ENCODE measurements at regions not wholly inside any gene's neighbourhood (a gene's known extent, or its start where the extent isn't known, plus 50 kb on each side); places are given as distances from the start of the nearest gene placed in this dataset.

DNA sequence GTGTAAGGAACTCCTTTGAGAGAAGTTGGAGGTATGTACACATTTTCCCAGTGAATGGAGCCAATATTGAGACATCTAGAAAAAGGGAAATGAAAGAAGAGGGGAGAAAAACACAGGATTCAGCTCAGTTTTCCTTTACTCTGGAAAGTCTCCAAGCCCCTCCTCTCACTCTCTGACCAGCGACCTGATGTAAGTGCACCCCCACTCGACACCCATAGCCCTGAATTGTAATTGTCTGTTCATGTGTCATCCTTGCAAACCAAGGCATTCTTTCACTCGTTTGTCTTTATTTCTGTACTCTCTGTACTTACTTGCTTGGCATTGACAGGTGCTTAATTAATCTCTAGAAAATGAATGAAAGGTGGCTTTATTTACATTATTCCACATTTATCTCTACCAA lies 55.7 kb upstream of the CTAGE1 start:
- TF ChIP-seq CTCF (IDR thresholded peaks at IDR 0.05) (no peak), POLR2A (IDR thresholded peaks at IDR 0.05) (no peak)

All from lower leg skin (tissue), 3 donors.